OCI-LY7 (cell line): ENCODE measurements at regions not wholly inside any gene's neighbourhood (a gene's known extent, or its start where the extent isn't known, plus 50 kb on each side); places are given as distances from the start of the nearest gene placed in this dataset.

Experiments
- BruUV-seq: library from RNA; stranded (reverse); fragments of 400-500 nt; replicated peaks from 2 replicates; lab custom pipeline; 2021; lab: Mats Ljungman, UMichigan
- CTCF ChIA-PET: fragments of 300-600 bp; sonication (Branson Sonifier 250); formaldehyde crosslinking; loops from one replicate; lab custom pipeline; 2022; ENCODE audit warnings: antibody characterized with exemption; ENCODE audit not compliant: unreplicated experiment; lab: Charles Lee
- POLR2A ChIA-PET: fragments of 300-600 bp; sonication (Branson Sonifier 250); formaldehyde crosslinking; loops from one replicate; lab custom pipeline; 2022; ENCODE audit warnings: antibody characterized with exemption; lab: Charles Lee
- DNase-seq: peaks from one replicate; pipeline ENCODE4 v3.0.0-alpha.2; 2015; ENCODE audit warnings: low spot score
- H2AFZ ChIP-seq: fragments of 200-600 bp; sonication (generic), shearing (Covaris generic); 2 replicates; pipeline ENCODE4 v1.6.1; 2014; ENCODE audit warnings: mild to moderate bottlenecking, antibody characterized with exemption, low read length, moderate library complexity
- H3K27ac ChIP-seq: fragments of 200-600 bp; sonication (generic); 2 replicates; pipeline ENCODE4 v1.5.1; 2014; ENCODE audit warnings: mixed run types, low read depth, mild to moderate bottlenecking, moderate library complexity, low read length, inconsistent platforms; ENCODE audit not compliant: poor library complexity, severe bottlenecking
- H3K36me3 ChIP-seq: fragments of 200-600 bp; sonication (generic); 2 replicates; pipeline ENCODE4 v1.6.1; 2014; ENCODE audit warnings: mild to moderate bottlenecking, antibody characterized with exemption, low read length, moderate library complexity, mixed read lengths; ENCODE audit not compliant: insufficient read depth
- H3K4me1 ChIP-seq: fragments of 200-600 bp; sonication (generic); 2 replicates; pipeline ENCODE4 v1.5.1; 2014; ENCODE audit warnings: mild to moderate bottlenecking, low read length; ENCODE audit not compliant: insufficient read depth, poor library complexity, severe bottlenecking
- H3K4me2 ChIP-seq: fragments of 200-600 bp; sonication (generic); 2 replicates; pipeline ENCODE4 v1.6.1; 2014; ENCODE audit warnings: mild to moderate bottlenecking, low read length
- H3K4me3 ChIP-seq: fragments of 200-600 bp; sonication (generic); 2 replicates; pipeline ENCODE4 v1.5.1; 2014; ENCODE audit warnings: mild to moderate bottlenecking, low read depth, low read length; ENCODE audit not compliant: poor library complexity, severe bottlenecking
- H3K79me2 ChIP-seq: fragments of 200-600 bp; sonication (generic); 2 replicates; pipeline ENCODE4 v1.6.1; 2016; ENCODE audit warnings: low read depth, mild to moderate bottlenecking, low read length, moderate library complexity, mixed read lengths; ENCODE audit not compliant: insufficient read depth
- H3K9me2 ChIP-seq: fragments of 200-600 bp; sonication (generic); 2 replicates; pipeline ENCODE4 v1.6.1; 2016; ENCODE audit warnings: mild to moderate bottlenecking, low read length, mixed read lengths; ENCODE audit not compliant: insufficient read depth
- H3K9me3 ChIP-seq: fragments of 200-600 bp; sonication (generic); 2 replicates; pipeline ENCODE4 v1.6.1; 2014; ENCODE audit warnings: mild to moderate bottlenecking, mixed run types, low read length, mixed read lengths
- H4K20me1 ChIP-seq: fragments of 200-600 bp; sonication (generic); 2 replicates; pipeline ENCODE4 v1.6.1; 2014; ENCODE audit warnings: mild to moderate bottlenecking, antibody characterized with exemption, low read length, moderate library complexity, mixed read lengths; ENCODE audit not compliant: insufficient read depth
- EZH2phosphoT487 ChIP-seq: fragments of 200-600 bp; sonication (generic); IDR thresholded peaks from 2 replicates; pipeline ENCODE4 v1.6.1; 2018; ENCODE audit warnings: low read depth, borderline replicate concordance, mild to moderate bottlenecking, mixed run types, antibody characterized with exemption, low read length, moderate library complexity, mixed read lengths
- intact Hi-C: fragments of 100-400 bp; cut with micrococcal nuclease; formaldehyde crosslinking; loops from one replicate; pipeline ENCODE4 v1.10.0; 2022; ENCODE audit not compliant: unreplicated experiment
- TF ChIP-seq, protein P1 (sequence below): fragments of 200-600 bp; sonication (generic); conservative IDR thresholded peaks from 2 replicates; pipeline ENCODE4 v1.5.1; 2014; ENCODE audit warnings: mild to moderate bottlenecking, antibody characterized with exemption, low read length, moderate library complexity, mixed read lengths

DNA sequence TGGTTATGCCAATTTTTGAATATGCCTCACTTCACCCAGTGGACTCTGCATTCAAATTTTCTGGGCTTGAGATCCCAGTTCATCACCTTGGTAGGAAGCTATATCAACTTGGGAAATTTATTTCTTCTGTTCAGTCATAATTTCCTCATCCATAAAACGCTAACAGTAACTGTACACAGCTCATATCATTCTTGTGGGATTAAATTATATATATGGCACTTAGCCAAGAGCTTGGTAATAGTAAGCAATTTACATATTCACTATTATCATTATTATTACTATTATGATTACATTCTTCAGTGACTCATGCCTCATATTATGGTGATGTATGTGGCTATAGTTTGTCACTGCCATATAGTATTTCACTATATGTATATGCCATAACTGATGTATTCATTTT, 177.6 kb downstream of the CPE start:
- Histone ChIP-seq H3K79me2 (no peaks in the 10 kb centered on the region; the same call in 1 of the 2 replicates), H4K20me1 (no peaks in the 10 kb centered on the region), H3K36me3 (no peaks in the 10 kb centered on the region), H2AFZ (no peak overlapping the region), H3K4me2 (no peak overlapping the region), H3K27ac (no peak overlapping the region), H3K9me2 (no peaks in the 10 kb centered on the region), H3K4me3 (no peak overlapping the region), H3K9me3 (no peaks in the 10 kb centered on the region), H3K4me1 (no peaks in the 10 kb centered on the region)
- intact Hi-C loops, result no loop called here
- BruUV-seq, result no TSS peak
- no peak for DNase-seq
- ChIA-PET POLR2A (interaction anchor here (0.6 to 1.0 kb wide), 2 partner anchors 14 to 18 kb away, joined by 3 to 4 read pairs; no protein-coding TSS in a partner anchor), CTCF (no interaction called here)
- TF ChIP-seq, protein P1, sequence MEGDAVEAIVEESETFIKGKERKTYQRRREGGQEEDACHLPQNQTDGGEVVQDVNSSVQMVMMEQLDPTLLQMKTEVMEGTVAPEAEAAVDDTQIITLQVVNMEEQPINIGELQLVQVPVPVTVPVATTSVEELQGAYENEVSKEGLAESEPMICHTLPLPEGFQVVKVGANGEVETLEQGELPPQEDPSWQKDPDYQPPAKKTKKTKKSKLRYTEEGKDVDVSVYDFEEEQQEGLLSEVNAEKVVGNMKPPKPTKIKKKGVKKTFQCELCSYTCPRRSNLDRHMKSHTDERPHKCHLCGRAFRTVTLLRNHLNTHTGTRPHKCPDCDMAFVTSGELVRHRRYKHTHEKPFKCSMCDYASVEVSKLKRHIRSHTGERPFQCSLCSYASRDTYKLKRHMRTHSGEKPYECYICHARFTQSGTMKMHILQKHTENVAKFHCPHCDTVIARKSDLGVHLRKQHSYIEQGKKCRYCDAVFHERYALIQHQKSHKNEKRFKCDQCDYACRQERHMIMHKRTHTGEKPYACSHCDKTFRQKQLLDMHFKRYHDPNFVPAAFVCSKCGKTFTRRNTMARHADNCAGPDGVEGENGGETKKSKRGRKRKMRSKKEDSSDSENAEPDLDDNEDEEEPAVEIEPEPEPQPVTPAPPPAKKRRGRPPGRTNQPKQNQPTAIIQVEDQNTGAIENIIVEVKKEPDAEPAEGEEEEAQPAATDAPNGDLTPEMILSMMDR, result no peak
- TF ChIP-seq EZH2phosphoT487, result no peak

DNA sequence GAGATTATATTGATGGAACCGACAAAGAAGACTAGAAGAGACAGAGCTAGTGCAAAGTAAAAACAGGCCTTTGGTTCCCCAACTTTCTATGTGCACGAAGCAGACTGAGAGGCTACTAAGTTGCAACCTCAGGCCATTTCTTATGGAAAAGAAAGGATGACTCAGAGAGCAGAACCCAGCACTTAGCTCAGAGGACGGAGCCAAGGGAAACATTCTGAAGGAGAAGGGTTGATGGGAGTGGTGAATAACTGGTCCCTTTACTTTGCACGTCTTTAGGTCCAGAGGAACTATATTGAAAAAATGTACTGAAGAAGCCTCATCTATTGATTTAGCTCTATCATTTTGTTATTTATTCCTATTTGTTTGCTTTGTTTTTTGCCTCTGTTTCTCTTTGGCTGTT, 182.1 kb downstream of the CPE start:
- no peaks in the 10 kb centered on the region for H3K36me3 ChIP-seq
- no peak overlapping the region for H2AFZ ChIP-seq
- intact Hi-C loops, result no loop called here
- H3K4me3 ChIP-seq, result no peak overlapping the region
- no peak overlapping the region for H3K27ac ChIP-seq
- H4K20me1 ChIP-seq, result no peaks in the 10 kb centered on the region
- no peak for DNase-seq
- no peaks in the 10 kb centered on the region for H3K9me2 ChIP-seq
- BruUV-seq, result no TSS peak
- H3K4me1 ChIP-seq, result no peaks in the 10 kb centered on the region
- H3K79me2 ChIP-seq, result no peaks in the 10 kb centered on the region; the same call in 1 of the 2 replicates
- CTCF ChIA-PET, result no interaction called here
- no peaks in the 10 kb centered on the region for H3K9me3 ChIP-seq
- no peak overlapping the region for H3K4me2 ChIP-seq
- POLR2A ChIA-PET, result interaction anchor here (0.6 kb wide), 1 partner anchor 1101 kb away, joined by 3 read pairs; no protein-coding TSS in a partner anchor
- no peak for TF ChIP-seq EZH2phosphoT487
- TF ChIP-seq, protein P1, result no peak

DNA sequence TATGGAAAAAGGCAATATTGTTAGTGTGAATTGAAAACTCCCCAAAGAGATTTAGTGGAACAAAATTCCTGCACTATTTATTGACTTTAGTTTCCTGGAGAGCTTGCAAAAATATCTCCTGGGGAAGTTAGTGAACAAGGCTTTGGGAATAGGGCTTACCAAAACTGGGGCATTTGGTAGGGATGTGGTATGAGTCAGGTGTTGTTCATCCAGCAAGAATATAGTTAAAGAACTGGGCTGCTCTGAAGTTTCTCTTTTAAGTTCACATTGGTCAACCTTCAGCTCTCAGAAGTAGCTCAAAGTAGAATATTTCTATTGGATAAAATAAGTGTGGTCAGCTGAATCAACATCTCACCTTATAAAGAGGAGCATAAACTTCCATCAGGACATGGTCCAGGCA, 185.0 kb downstream of the CPE start:
- ChIA-PET CTCF (no interaction called here), POLR2A (interaction anchor here (0.6 to 0.9 kb wide), 2 partner anchors 57 to 558 kb away, joined by 3 to 5 read pairs; no protein-coding TSS in a partner anchor)
- no peak for DNase-seq
- Histone ChIP-seq H3K9me3 (no peaks in the 10 kb centered on the region), H3K27ac (no peak overlapping the region), H3K36me3 (no peaks in the 10 kb centered on the region), H3K4me2 (no peak overlapping the region), H2AFZ (no peak overlapping the region), H3K4me3 (no peak overlapping the region), H3K9me2 (no peaks in the 10 kb centered on the region), H3K79me2 (no peaks in the 10 kb centered on the region; the same call in 1 of the 2 replicates), H4K20me1 (no peaks in the 10 kb centered on the region), H3K4me1 (no peaks in the 10 kb centered on the region)
- BruUV-seq, result no TSS peak
- intact Hi-C loops, result no loop called here
- TF ChIP-seq EZH2phosphoT487, result no peak
- TF ChIP-seq, protein P1, result no peak
